H9 (cell line): ENCODE measurements at regions not wholly inside any gene's neighbourhood (a gene's known extent, or its start where the extent isn't known, plus 50 kb on each side); places are given as distances from the start of the nearest gene placed in this dataset.

Source experiments
- DNase-seq: peaks from one replicate; pipeline ENCODE4 v3.0.0-alpha.2; 2017
- H2AFZ ChIP-seq: one replicate; pipeline ENCODE4 v1.6.1; 2013; ENCODE audit warnings: mild to moderate bottlenecking, low read length, control low read depth, moderate library complexity
- H2AK5ac ChIP-seq: 2 replicates; pipeline ENCODE4 v1.6.1; 2013; ENCODE audit warnings: low read length, control low read depth, mixed read lengths; ENCODE audit not compliant: insufficient read length
- H2BK120ac ChIP-seq: one replicate; pipeline ENCODE4 v1.6.1; 2013; ENCODE audit warnings: low read depth, mild to moderate bottlenecking, low read length, control low read depth, inconsistent platforms; ENCODE audit not compliant: poor library complexity, severe bottlenecking
- H2BK12ac ChIP-seq: 2 replicates; pipeline ENCODE4 v1.6.1; 2013; ENCODE audit warnings: low read length, control low read depth, mixed read lengths, low read depth; ENCODE audit not compliant: insufficient read length
- H2BK15ac ChIP-seq: 2 replicates; pipeline ENCODE4 v1.6.1; 2013; ENCODE audit warnings: low read depth, low read length, control low read depth
- H2BK20ac ChIP-seq: one replicate; pipeline ENCODE4 v1.6.1; 2013; ENCODE audit warnings: low read depth, mild to moderate bottlenecking, low read length, control low read depth, inconsistent platforms; ENCODE audit not compliant: poor library complexity, severe bottlenecking
- H2BK5ac ChIP-seq: 2 replicates; pipeline ENCODE4 v1.6.1; 2013; ENCODE audit warnings: low read length, control low read depth, mixed read lengths; ENCODE audit not compliant: insufficient read length
- H3K14ac ChIP-seq: 2 replicates; pipeline ENCODE4 v1.6.1; 2013; ENCODE audit warnings: low read length, control low read depth; ENCODE audit not compliant: insufficient read depth
- H3K18ac ChIP-seq: 2 replicates; pipeline ENCODE4 v1.6.1; 2013; ENCODE audit warnings: low read depth, mild to moderate bottlenecking, mixed read lengths, low read length, control low read depth; ENCODE audit not compliant: insufficient read length
- H3K23ac ChIP-seq: 2 replicates; pipeline ENCODE4 v1.6.1; 2013; ENCODE audit warnings: low read length, control low read depth, mixed read lengths, low read depth; ENCODE audit not compliant: insufficient read length
- H3K23me2 ChIP-seq: 2 replicates; pipeline ENCODE4 v1.6.1; 2013; ENCODE audit warnings: low read depth, mild to moderate bottlenecking, mixed read lengths, low read length, control low read depth; ENCODE audit not compliant: insufficient read length, poor library complexity, severe bottlenecking
- H3K27ac ChIP-seq: 2 replicates; pipeline ENCODE4 v1.5.1; 2013; ENCODE audit warnings: low read length, control low read depth, mixed read lengths, low read depth; ENCODE audit not compliant: insufficient read length
- H3K27me3 ChIP-seq: 2 replicates; pipeline ENCODE4 v1.6.1; 2013; ENCODE audit warnings: low read length, control low read depth, inconsistent platforms; ENCODE audit not compliant: insufficient read depth
- H3K4ac ChIP-seq: 2 replicates; pipeline ENCODE4 v1.6.1; 2013; ENCODE audit warnings: low read depth, mild to moderate bottlenecking, control low read depth, inconsistent platforms, low read length, moderate library complexity
- H3K4me1 ChIP-seq: 2 replicates; pipeline ENCODE4 v1.6.1; 2013; ENCODE audit warnings: low read length, control low read depth, inconsistent platforms; ENCODE audit not compliant: insufficient read depth
- H3K4me2 ChIP-seq: 2 replicates; pipeline ENCODE4 v1.6.1; 2013; ENCODE audit warnings: low read length, control low read depth, mixed read lengths; ENCODE audit not compliant: insufficient read length, insufficient read depth
- H3K56ac ChIP-seq: 2 replicates; pipeline ENCODE4 v1.6.1; 2013; ENCODE audit warnings: low read depth, mild to moderate bottlenecking, mixed read lengths, low read length, control low read depth; ENCODE audit not compliant: insufficient read length
- H3K79me1 ChIP-seq: 2 replicates; pipeline ENCODE4 v1.6.1; 2013; ENCODE audit warnings: low read depth, mild to moderate bottlenecking, moderate library complexity, low read length, control low read depth, inconsistent platforms; ENCODE audit not compliant: insufficient read depth, poor library complexity, severe bottlenecking
- H3K79me2 ChIP-seq: 2 replicates; pipeline ENCODE4 v1.6.1; 2013; ENCODE audit warnings: low read length, control low read depth, inconsistent platforms; ENCODE audit not compliant: insufficient read depth
- H3K9ac ChIP-seq: 2 replicates; pipeline ENCODE4 v1.6.1; 2013; ENCODE audit warnings: low read length, control low read depth, mixed read lengths; ENCODE audit not compliant: insufficient read length; ENCODE audit errors: extremely low read depth
- H3K9me3 ChIP-seq: one replicate; pipeline ENCODE4 v1.6.1; 2013; ENCODE audit warnings: low read depth, low read length, inconsistent platforms; ENCODE audit not compliant: control insufficient read depth
- H3T11ph ChIP-seq: one replicate; pipeline ENCODE4 v1.6.1; 2013; ENCODE audit warnings: mild to moderate bottlenecking, low read length, control low read depth, inconsistent platforms
- H4K20me1 ChIP-seq: one replicate; pipeline ENCODE4 v1.6.1; 2013; ENCODE audit not compliant: control insufficient read depth, insufficient read length, insufficient read depth
- H4K5ac ChIP-seq: 2 replicates; pipeline ENCODE4 v1.6.1; 2013; ENCODE audit warnings: low read depth, mild to moderate bottlenecking, mixed read lengths, low read length, control low read depth; ENCODE audit not compliant: insufficient read length
- H4K8ac ChIP-seq: replicated peaks from 2 replicates; pipeline ENCODE4 v1.6.1; 2013; ENCODE audit warnings: low read length, control low read depth, mixed read lengths, low read depth; ENCODE audit not compliant: insufficient read length
- H4K91ac ChIP-seq: 2 replicates; pipeline ENCODE4 v1.6.1; 2013; ENCODE audit warnings: low read depth, mild to moderate bottlenecking, moderate library complexity, mixed read lengths, low read length, control low read depth; ENCODE audit not compliant: insufficient read length
- H3K27ac Mint-ChIP-seq, 3 experiments: 2 replicates in 2 of 3; 3 replicates in 1 of 3; pipeline ENCODE4 v1.8.0; 2020 to 2021; ENCODE audit warnings: mixed read lengths in 3 of 3, mild to moderate bottlenecking in 1 of 3, moderate library complexity in 1 of 3
- H3K27me3 Mint-ChIP-seq: 2 replicates; pipeline ENCODE4 v1.8.0; 2021; ENCODE audit warnings: low read depth, mild to moderate bottlenecking, moderate library complexity, mixed read lengths
- H3K36me3 Mint-ChIP-seq, 3 experiments: 2 replicates in 2 of 3; 3 replicates in 1 of 3; pipeline ENCODE4 v1.8.0; 2020 to 2021; ENCODE audit warnings: low read depth in 3 of 3, mixed read lengths in 3 of 3; ENCODE audit not compliant: insufficient read depth in 1 of 3
- H3K4me1 Mint-ChIP-seq, 2 experiments: 2 replicates each; pipeline ENCODE4 v1.8.0; 2020; ENCODE audit warnings: mixed read lengths in 2 of 2
- H3K4me3 Mint-ChIP-seq, 2 experiments: 2 replicates in 1 of 2; 3 replicates in 1 of 2; pipeline ENCODE4 v1.8.0; 2020 to 2021; ENCODE audit warnings: mild to moderate bottlenecking in 2 of 2, mixed read lengths in 2 of 2, moderate library complexity in 1 of 2
- H3K9me3 Mint-ChIP-seq, 2 experiments: 2 replicates in 1 of 2; 3 replicates in 1 of 2; pipeline ENCODE4 v1.8.0; 2020; ENCODE audit warnings: mild to moderate bottlenecking in 2 of 2, mixed read lengths in 2 of 2, moderate library complexity in 1 of 2
- CTCF ChIP-seq: fragments of 200-600 bp; sonication (generic); conservative IDR thresholded peaks from 3 replicates; pipeline ENCODE4 v1.8.0; 2021; ENCODE audit warnings: antibody characterized with exemption, mild to moderate bottlenecking
- WGBS: extraction: QIAGEN DNeasy Blood & Tissue Kit; methylation state at CpG from one replicate; pipeline ENCODE4 v1.1.7; 2013; ENCODE audit warnings: missing lambda C conversion rate, low lambda C conversion rate, mixed read lengths; ENCODE audit not compliant: insufficient read length; ENCODE audit errors: extremely low coverage; 5-methylcytosine and 5-hydroxymethylcytosine counted together

GRCh38 chr13:90740099-90740498 is 607.4 kb upstream of the MIR17HG start:
- Histone ChIP-seq H3K4me2 (no peak overlapping the region), H3K23ac (no peak overlapping the region), H3K27ac (no peak overlapping the region), H3K56ac (no peak overlapping the region), H2BK5ac (no peak overlapping the region), H4K20me1 (no peaks in the 10 kb centered on the region), H3K27me3 (no peaks in the 10 kb centered on the region), H3K9ac (no peak overlapping the region), H3K4me1 (no peaks in the 10 kb centered on the region), H3K4ac (no peak overlapping the region), H3K14ac (no peak overlapping the region), H2AK5ac (no peak overlapping the region), H2BK20ac (no peak overlapping the region), H4K5ac (no peak overlapping the region), H4K8ac (no peak overlapping the region), H3K79me2 (no peaks in the 10 kb centered on the region), H2AFZ (no peak overlapping the region), H3K18ac (no peak overlapping the region), H2BK120ac (no peak overlapping the region), H3T11ph (no peak overlapping the region), H3K23me2 (no peaks in the 10 kb centered on the region), H4K91ac (no peak overlapping the region), H2BK12ac (no peak overlapping the region), H2BK15ac (no peak overlapping the region), H3K79me1 (no peaks in the 10 kb centered on the region), H3K9me3 (no peaks in the 10 kb centered on the region)
- Mint-ChIP-seq H3K4me1 (no peaks in the 10 kb centered on the region), H3K27ac (no peak overlapping the region), H3K9me3 (peaks cover 9 to 19% of the 10 kb centered on the region in 2 experiments; a peak in 4 of 5 replicates), H3K27me3 (no peaks in the 10 kb centered on the region), H3K4me3 (no peak overlapping the region), H3K36me3 (peaks cover 0 to 4% (median 4%) of the 10 kb centered on the region in 3 experiments; a peak in 3 of 7 replicates)
- TF ChIP-seq CTCF = no peak
- no CpG with 5 or more reads among the region's 2 CpGs for WGBS
- DNase-seq = no peak
